CD14-positive monocyte (primary cell): ENCODE measurements at regions not wholly inside any gene's neighbourhood (a gene's known extent, or its start where the extent isn't known, plus 50 kb on each side); places are given as distances from the start of the nearest gene placed in this dataset.
A peak's percentile ranks its signal among the peaks of the same experiment; 100 is the strongest.

Experiments used
- DNase-seq, 3 donors: peaks; one replicate each; pipeline ENCODE4 v3.0.0-alpha.2; 2011 to 2022
- H2AFZ ChIP-seq: 2 replicates; pipeline ENCODE4 v1.6.0; 2012; ENCODE audit warnings: mild to moderate bottlenecking, low read depth, low read length, inconsistent platforms; ENCODE audit not compliant: insufficient read depth, poor library complexity, severe bottlenecking
- H3K27ac ChIP-seq, 2 donors: 1 replicate in 1 of 2; 2 replicates in 1 of 2; pipeline ENCODE4 v1.5.1; 2012 to 2013; ENCODE audit warnings: low read length in 2 of 2, control low read depth in 1 of 2, inconsistent platforms in 1 of 2, low read depth in 1 of 2, mild to moderate bottlenecking in 1 of 2
- H3K27me3 ChIP-seq, 2 donors: one replicate each; pipeline versions ENCODE4 v1.6.0 to v1.6.1; 2011 to 2013; ENCODE audit warnings: low read length in 2 of 2; ENCODE audit not compliant: control insufficient read depth in 2 of 2, insufficient read depth in 2 of 2
- H3K36me3 ChIP-seq, 2 donors: replicated peaks in 1 of 2; 1 replicate in 1 of 2; 2 replicates in 1 of 2; pipeline versions ENCODE4 v1.5.1 to v1.6.1; 2012 to 2013; ENCODE audit warnings: low read length in 2 of 2, control low read depth in 1 of 2, inconsistent platforms in 1 of 2, mild to moderate bottlenecking in 1 of 2; ENCODE audit not compliant: insufficient read depth in 2 of 2, control insufficient read depth in 1 of 2
- H3K4me1 ChIP-seq, 2 donors: 1 replicate in 1 of 2; 2 replicates in 1 of 2; pipeline versions ENCODE4 v1.5.1 to v1.6.1; 2012 to 2013; ENCODE audit warnings: low read length in 2 of 2, control low read depth in 1 of 2, inconsistent platforms in 1 of 2, mild to moderate bottlenecking in 1 of 2, moderate library complexity in 1 of 2; ENCODE audit not compliant: insufficient read depth in 2 of 2, control insufficient read depth in 1 of 2
- H3K4me2 ChIP-seq: replicated peaks from 2 replicates; pipeline ENCODE3; 2012; ENCODE audit warnings: low read length, moderate library complexity, mild to moderate bottlenecking; ENCODE audit not compliant: poor library complexity, severe bottlenecking; ENCODE audit errors: extremely low read depth
- H3K4me3 ChIP-seq, 3 experiments: fragments of 200-600 bp in 1 of 3; sonication (generic) in 1 of 3; replicated peaks in 1 of 3; 1 replicate in 2 of 3; 2 replicates in 1 of 3; pipeline ENCODE4 v1.5.1; 2011 to 2013; ENCODE audit warnings: low read length in 3 of 3, mild to moderate bottlenecking in 3 of 3, control low read depth in 2 of 3, low read depth in 2 of 3, inconsistent platforms in 1 of 3, moderate library complexity in 1 of 3
- H3K79me2 ChIP-seq: 2 replicates; pipeline ENCODE4 v1.6.0; 2012; ENCODE audit warnings: mild to moderate bottlenecking, control low read depth, inconsistent platforms, low read length, moderate library complexity; ENCODE audit not compliant: insufficient read depth
- H3K9ac ChIP-seq: 2 replicates; pipeline ENCODE4 v1.6.0; 2017; ENCODE audit warnings: low read length, mild to moderate bottlenecking; ENCODE audit not compliant: insufficient read depth, poor library complexity, severe bottlenecking
- H3K9me3 ChIP-seq, 2 donors: replicated peaks in 1 of 2; 1 replicate in 1 of 2; 2 replicates in 1 of 2; pipeline versions ENCODE4 v1.5.1 to v1.6.1; 2012 to 2013; ENCODE audit warnings: low read length in 2 of 2, control low read depth in 1 of 2; ENCODE audit not compliant: control insufficient read depth in 1 of 2, insufficient read depth in 1 of 2
- H4K20me1 ChIP-seq: 2 replicates; pipeline ENCODE4 v1.6.0; 2012; ENCODE audit warnings: mild to moderate bottlenecking, low read length, control low read depth, moderate library complexity; ENCODE audit not compliant: insufficient read depth
- H3K27ac Mint-ChIP-seq, 7 donors: one replicate each; pipeline ENCODE4 v1.8.0; 2020; ENCODE audit warnings: mild to moderate bottlenecking in 7 of 7, mixed read lengths in 7 of 7, moderate library complexity in 6 of 7, inconsistent platforms in 2 of 7
- H3K27me3 Mint-ChIP-seq, 3 donors: one replicate each; pipeline ENCODE4 v1.8.0; 2021 to 2022; ENCODE audit warnings: low read depth in 3 of 3, mild to moderate bottlenecking in 3 of 3, mixed read lengths in 3 of 3, moderate library complexity in 3 of 3, inconsistent platforms in 1 of 3
- H3K36me3 Mint-ChIP-seq, 2 donors: one replicate each; pipeline ENCODE4 v1.8.0; 2020; ENCODE audit warnings: mixed read lengths in 2 of 2, inconsistent platforms in 1 of 2, mild to moderate bottlenecking in 1 of 2
- H3K4me1 Mint-ChIP-seq: one replicate; pipeline ENCODE4 v1.8.0; 2020; ENCODE audit warnings: mild to moderate bottlenecking, mixed read lengths
- H3K4me3 Mint-ChIP-seq, 2 donors: one replicate each; pipeline ENCODE4 v1.8.0; 2020; ENCODE audit warnings: mild to moderate bottlenecking in 2 of 2, mixed read lengths in 2 of 2, moderate library complexity in 1 of 2
- H3K9me3 Mint-ChIP-seq, 7 donors: one replicate each; pipeline ENCODE4 v1.8.0; 2020 to 2022; ENCODE audit warnings: mixed read lengths in 7 of 7, mild to moderate bottlenecking in 6 of 7, moderate library complexity in 6 of 7, inconsistent platforms in 2 of 7
- CTCF ChIP-seq: fragments of 200-600 bp; IDR thresholded peaks from one replicate; pipeline ENCODE4 v1.8.0; 2022; ENCODE audit warnings: antibody characterized with exemption, mild to moderate bottlenecking
- WGBS: methylation state at CpG from one replicate; pipeline ENCODE4 v1.1.5; 2013; ENCODE audit warnings: missing lambda C conversion rate; ENCODE audit not compliant: insufficient coverage; 5-methylcytosine and 5-hydroxymethylcytosine counted together
- intact Hi-C, 2 donors: fragments of 100-400 bp; cut with micrococcal nuclease; formaldehyde crosslinking; loops; one replicate each; pipeline versions ENCODE4 v1.15.0 to v1.15.1; 2023

GRCh38 chr1:244958593-244958992 lies 94.2 kb upstream of the HNRNPU start:
- TF ChIP-seq CTCF = no peak
- Histone ChIP-seq H3K9me3 (no peaks in the 10 kb centered on the region), H3K4me3 (no peak overlapping the region), H3K36me3 (no peaks in the 10 kb centered on the region), H3K4me2 (no peak overlapping the region), H2AFZ (no peak overlapping the region), H3K27me3 (no peaks in the 10 kb centered on the region), H3K79me2 (no peaks in the 10 kb centered on the region), H3K4me1 (peaks cover 24% of the 10 kb centered on the region in 2 donors), H3K27ac (no peak overlapping the region), H4K20me1 (no peaks in the 10 kb centered on the region), H3K9ac (no peak overlapping the region)
- H3K9me3 Mint-ChIP-seq = peaks cover 0 to 2% (median 0%) of the 10 kb centered on the region in 7 donors
- intact Hi-C loops = loop anchor here in 1 of 2 donors (5.0 kb wide), 1 partner anchor 36 kb away; no protein-coding TSS in a partner anchor
- H3K36me3 Mint-ChIP-seq = no peaks in the 10 kb centered on the region
- H3K4me1 Mint-ChIP-seq = peaks cover 30% of the 10 kb centered on the region
- WGBS = no CpG with 5 or more reads among the region's 4 CpGs
- peak overlapping the region in 1 of 7 donors; percentile 25 for H3K27ac Mint-ChIP-seq
- no peak overlapping the region for H3K4me3 Mint-ChIP-seq
- H3K27me3 Mint-ChIP-seq = peaks cover 0 to 2% (median 0%) of the 10 kb centered on the region in 3 donors
- no peak for DNase-seq

- Histone ChIP-seq H3K79me2 (no peaks in the 10 kb centered on the region), H4K20me1 (no peaks in the 10 kb centered on the region), H3K9me3 (no peaks in the 10 kb centered on the region), H3K36me3 (no peaks in the 10 kb centered on the region), H3K4me3 (no peak overlapping the region), H3K4me2 (no peak overlapping the region), H3K27me3 (no peaks in the 10 kb centered on the region), H3K9ac (no peak overlapping the region), H3K27ac (no peak overlapping the region), H3K4me1 (peaks cover 25 to 26% of the 10 kb centered on the region in 2 donors), H2AFZ (no peak overlapping the region)
- TF ChIP-seq CTCF = no peak
- DNase-seq = peak in 1 of 3 donors; percentile 14
- intact Hi-C loops = loop anchor here in 1 of 2 donors (5.0 kb wide), 1 partner anchor 35 kb away; no protein-coding TSS in a partner anchor
- peaks cover 0 to 1% (median 0%) of the 10 kb centered on the region in 7 donors for H3K9me3 Mint-ChIP-seq
- peaks cover 37% of the 10 kb centered on the region for H3K4me1 Mint-ChIP-seq
- H3K27me3 Mint-ChIP-seq = peaks cover 0 to 2% (median 0%) of the 10 kb centered on the region in 3 donors
- H3K27ac Mint-ChIP-seq = peak overlapping the region in 2 of 7 donors; percentile 9 to 50
- H3K4me3 Mint-ChIP-seq = no peak overlapping the region
- H3K36me3 Mint-ChIP-seq = no peaks in the 10 kb centered on the region
- WGBS = 0% methylated on average over 1 of the region's 6 CpGs
Observed at GRCh38 chr1:244957525-244957924, 93.2 kb upstream of the HNRNPU start.
